ENCODE measurements at regions not wholly inside any gene's neighbourhood (a gene's known extent, or its start where the extent isn't known, plus 50 kb on each side); places are given as distances from the start of the nearest gene placed in this dataset.

GRCh38 chr5:133667217-133667616 is 54.9 kb upstream of the FSTL4 start:
- Mint-ChIP-seq H3K4me1 (no peaks in the 10 kb centered on the region), H3K4me3 (no peak overlapping the region), H3K36me3 (ENCODE audit: low read depth) (peaks cover 3% of the 10 kb centered on the region), H3K27me3 (peaks cover 66% of the 10 kb centered on the region), H3K27ac (no peak overlapping the region)
- DNase-seq, result no peak
- H3K9me3 ChIP-seq (ENCODE audit: control insufficient read depth, low read length, poor library complexity, severe bottlenecking), result no peaks in the 10 kb centered on the region
- no peak for ATAC-seq

- ATAC-seq (no peak), DNase-seq (no peak)
- no peaks in the 10 kb centered on the region for H3K4me1 Mint-ChIP-seq
- no peaks in the 10 kb centered on the region for H3K9me3 ChIP-seq (ENCODE audit: control insufficient read depth, low read length, poor library complexity, severe bottlenecking)
- H3K27ac Mint-ChIP-seq, result no peak overlapping the region
- H3K27me3 Mint-ChIP-seq, result peaks cover 65% of the 10 kb centered on the region
- peaks cover 3% of the 10 kb centered on the region for H3K36me3 Mint-ChIP-seq (ENCODE audit: low read depth)
- H3K4me3 Mint-ChIP-seq, result no peak overlapping the region
Measured at GRCh38 chr5:133665571-133665970, 53.2 kb upstream of the FSTL4 start.

- DNase-seq, result no peak
- Mint-ChIP-seq H3K4me3 (no peak overlapping the region), H3K27ac (no peak overlapping the region), H3K36me3 (ENCODE audit: low read depth) (peaks cover 3% of the 10 kb centered on the region), H3K4me1 (no peaks in the 10 kb centered on the region), H3K27me3 (peaks cover 61% of the 10 kb centered on the region)
- no peak for ATAC-seq
- no peaks in the 10 kb centered on the region for H3K9me3 ChIP-seq (ENCODE audit: control insufficient read depth, low read length, poor library complexity, severe bottlenecking)
Measured at GRCh38 chr5:133664422-133664821, 52.1 kb upstream of the FSTL4 start.

GRCh38 chr5:133663397-133664054 is 51.2 kb upstream of the FSTL4 start:
- Mint-ChIP-seq H3K27ac (no peak overlapping the region), H3K4me1 (no peaks in the 10 kb centered on the region), H3K36me3 (ENCODE audit: low read depth) (peaks cover 3% of the 10 kb centered on the region), H3K4me3 (no peak overlapping the region), H3K27me3 (peaks cover 58% of the 10 kb centered on the region)
- ATAC-seq (no peak), DNase-seq (no peak)
- no peaks in the 10 kb centered on the region for H3K9me3 ChIP-seq (ENCODE audit: control insufficient read depth, low read length, poor library complexity, severe bottlenecking)

GRCh38 chr5:133662578-133662977 is 50.2 kb upstream of the FSTL4 start:
- no peak overlapping the region for H3K4me3 Mint-ChIP-seq
- H3K27ac Mint-ChIP-seq, result no peak overlapping the region
- peaks cover 3% of the 10 kb centered on the region for H3K36me3 Mint-ChIP-seq (ENCODE audit: low read depth)
- H3K4me1 Mint-ChIP-seq, result no peaks in the 10 kb centered on the region
- DNase-seq (no peak), ATAC-seq (no peak)
- no peaks in the 10 kb centered on the region for H3K9me3 ChIP-seq (ENCODE audit: control insufficient read depth, low read length, poor library complexity, severe bottlenecking)
- peaks cover 52% of the 10 kb centered on the region for H3K27me3 Mint-ChIP-seq

All from T-helper 17 cell (primary cell).